ENCODE measurements at regions not wholly inside any gene's neighbourhood (a gene's known extent, or its start where the extent isn't known, plus 50 kb on each side); places are given as distances from the start of the nearest gene placed in this dataset.

DNA sequence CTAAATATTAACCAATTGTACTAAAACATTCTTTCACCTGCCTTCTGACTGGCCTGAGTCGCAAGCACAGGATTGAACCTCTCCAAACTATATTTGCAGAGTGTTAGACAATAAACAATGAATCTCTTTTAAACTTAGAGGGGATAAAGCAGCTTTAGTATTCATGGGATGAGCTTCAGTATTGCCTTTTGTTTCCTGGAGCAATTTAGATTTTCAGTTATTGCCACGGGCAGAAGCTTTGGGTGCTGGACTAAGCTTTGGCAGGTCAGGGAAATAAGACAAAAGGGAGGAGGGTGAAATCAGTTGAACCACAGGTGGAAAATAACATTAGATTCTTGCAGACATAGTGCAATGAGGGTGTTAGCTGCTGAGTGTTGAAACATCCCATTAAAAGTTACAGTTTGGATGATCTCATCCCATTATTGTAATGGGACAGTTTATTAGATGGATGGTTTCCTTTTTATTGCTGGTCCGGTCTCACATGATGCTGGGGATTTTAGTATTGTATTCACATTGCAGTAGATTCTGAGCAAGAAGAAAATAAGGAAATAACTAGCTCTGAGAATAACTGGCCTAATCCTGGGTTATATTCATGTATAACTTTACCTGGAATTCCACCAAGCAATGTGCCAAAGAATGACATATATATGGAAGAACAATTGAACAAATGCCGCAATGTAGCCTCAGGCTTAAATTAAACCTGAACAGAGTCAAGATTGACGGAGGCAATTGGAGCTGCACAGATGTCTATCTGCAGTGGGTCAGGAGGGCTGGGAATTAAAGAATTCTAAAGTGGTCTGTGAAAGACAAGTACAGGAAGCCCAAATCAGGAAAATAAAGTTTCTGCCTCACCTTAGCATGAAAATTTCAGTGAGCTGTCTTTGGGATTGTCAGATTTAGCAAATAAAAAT, 1092.8 kb upstream of the SEL1L start:
- H3K9me3 ChIP-seq: no peaks in the 10 kb centered on the region
- no peak for TF ChIP-seq EP300 (IDR thresholded peaks at IDR 0.05)
- no peak for TF ChIP-seq POLR2AphosphoS5 (IDR thresholded peaks at IDR 0.05)
- no peak for TF ChIP-seq POLR2A (IDR thresholded peaks at IDR 0.05)
- TF ChIP-seq, protein P1, sequence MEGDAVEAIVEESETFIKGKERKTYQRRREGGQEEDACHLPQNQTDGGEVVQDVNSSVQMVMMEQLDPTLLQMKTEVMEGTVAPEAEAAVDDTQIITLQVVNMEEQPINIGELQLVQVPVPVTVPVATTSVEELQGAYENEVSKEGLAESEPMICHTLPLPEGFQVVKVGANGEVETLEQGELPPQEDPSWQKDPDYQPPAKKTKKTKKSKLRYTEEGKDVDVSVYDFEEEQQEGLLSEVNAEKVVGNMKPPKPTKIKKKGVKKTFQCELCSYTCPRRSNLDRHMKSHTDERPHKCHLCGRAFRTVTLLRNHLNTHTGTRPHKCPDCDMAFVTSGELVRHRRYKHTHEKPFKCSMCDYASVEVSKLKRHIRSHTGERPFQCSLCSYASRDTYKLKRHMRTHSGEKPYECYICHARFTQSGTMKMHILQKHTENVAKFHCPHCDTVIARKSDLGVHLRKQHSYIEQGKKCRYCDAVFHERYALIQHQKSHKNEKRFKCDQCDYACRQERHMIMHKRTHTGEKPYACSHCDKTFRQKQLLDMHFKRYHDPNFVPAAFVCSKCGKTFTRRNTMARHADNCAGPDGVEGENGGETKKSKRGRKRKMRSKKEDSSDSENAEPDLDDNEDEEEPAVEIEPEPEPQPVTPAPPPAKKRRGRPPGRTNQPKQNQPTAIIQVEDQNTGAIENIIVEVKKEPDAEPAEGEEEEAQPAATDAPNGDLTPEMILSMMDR (IDR thresholded peaks at IDR 0.05): no peak
- no peak overlapping the region for H3K4me3 ChIP-seq
- DNase-seq (no peak), ATAC-seq (ENCODE audit: low FRiP score in 2 of 2) (no peak)
- 75 to 80% methylated on average over 5 of the region's 5 CpGs for WGBS, 2 donors
- no peaks in the 10 kb centered on the region for H3K4me1 ChIP-seq
- H3K36me3 ChIP-seq: no peaks in the 10 kb centered on the region
- H3K27ac ChIP-seq: no peak overlapping the region
- no peaks in the 10 kb centered on the region for H3K27me3 ChIP-seq

DNA sequence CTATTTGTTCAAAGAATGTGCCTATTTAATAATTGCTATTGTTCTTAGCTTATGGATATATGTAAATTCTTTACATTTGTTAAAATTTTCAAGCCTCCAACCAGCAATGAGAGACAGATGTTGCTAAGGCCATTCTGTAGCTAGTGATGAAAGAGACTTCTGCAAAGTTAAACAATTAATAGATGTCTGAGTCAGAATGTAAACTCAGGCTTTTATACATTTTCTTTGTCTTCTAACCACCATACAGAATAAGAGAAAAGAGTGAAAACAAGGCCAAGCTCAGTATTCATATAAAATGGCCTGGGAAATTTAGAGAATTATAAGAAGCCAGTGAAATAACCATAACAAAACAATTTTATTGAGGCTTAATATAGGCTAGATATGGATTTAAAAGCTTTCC, 1102.3 kb upstream of the SEL1L start:
- Histone ChIP-seq H3K4me1 (no peaks in the 10 kb centered on the region), H3K9me3 (no peaks in the 10 kb centered on the region), H3K4me3 (no peak overlapping the region), H3K27ac (no peak overlapping the region), H3K36me3 (no peaks in the 10 kb centered on the region), H3K27me3 (no peaks in the 10 kb centered on the region)
- ATAC-seq (ENCODE audit: low FRiP score in 2 of 2) (no peak), DNase-seq (no peak)
- no peak for TF ChIP-seq POLR2AphosphoS5 (IDR thresholded peaks at IDR 0.05)
- TF ChIP-seq, protein P1 (IDR thresholded peaks at IDR 0.05): no peak
- no peak for TF ChIP-seq EP300 (IDR thresholded peaks at IDR 0.05)
- no peak for TF ChIP-seq POLR2A (IDR thresholded peaks at IDR 0.05)

DNA sequence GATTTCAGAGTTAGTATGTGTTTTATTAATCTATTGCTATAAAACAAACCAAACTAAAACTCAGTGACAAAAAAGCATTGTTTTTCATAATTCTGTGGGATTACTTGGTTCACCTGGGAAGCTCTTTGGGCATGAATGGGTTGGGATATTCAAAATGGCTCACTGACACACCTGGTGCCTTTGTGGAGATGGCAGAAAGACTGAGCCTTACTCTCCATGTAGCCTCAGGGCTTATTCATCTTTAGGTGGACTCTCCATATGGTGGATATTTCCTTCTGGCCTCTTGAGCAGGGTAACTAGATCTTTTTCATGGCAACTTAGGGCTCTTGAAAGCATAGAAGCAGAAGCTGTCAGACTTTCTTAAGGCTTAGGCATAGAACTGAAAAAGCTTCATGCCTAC, 1102.8 kb upstream of the SEL1L start:
- Histone ChIP-seq H3K27me3 (no peaks in the 10 kb centered on the region), H3K4me3 (no peak overlapping the region), H3K36me3 (no peaks in the 10 kb centered on the region), H3K9me3 (no peaks in the 10 kb centered on the region), H3K4me1 (no peaks in the 10 kb centered on the region), H3K27ac (no peak overlapping the region)
- ATAC-seq (ENCODE audit: low FRiP score in 2 of 2): no peak
- no peak for DNase-seq
- TF ChIP-seq EP300 (IDR thresholded peaks at IDR 0.05) (no peak), POLR2A (IDR thresholded peaks at IDR 0.05) (no peak), POLR2AphosphoS5 (IDR thresholded peaks at IDR 0.05) (no peak)
- TF ChIP-seq, protein P1 (IDR thresholded peaks at IDR 0.05): no peak

DNA sequence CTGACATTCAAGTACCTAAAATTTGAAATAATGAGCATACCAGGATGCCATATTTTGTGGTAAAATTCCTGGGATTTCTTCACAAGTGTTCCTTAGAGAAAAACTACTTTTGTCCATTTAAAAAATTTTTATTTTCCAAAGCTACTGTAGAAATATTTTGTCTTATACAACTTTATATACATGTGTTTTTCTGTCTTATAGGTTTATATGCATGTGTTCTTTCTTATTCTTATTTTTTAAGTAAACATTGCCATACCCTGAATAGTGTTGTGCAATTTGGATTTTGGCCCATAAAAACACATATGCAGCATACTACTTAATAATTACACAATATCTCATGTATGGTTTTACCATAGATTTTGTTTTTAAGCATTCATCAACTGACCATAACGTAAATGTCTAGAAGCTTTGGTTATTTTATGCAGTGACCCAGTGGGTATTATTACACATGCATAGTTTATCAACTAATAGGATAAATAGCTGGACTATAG, 1107.4 kb upstream of the SEL1L start:
- Histone ChIP-seq H3K27ac (no peak overlapping the region), H3K27me3 (no peaks in the 10 kb centered on the region), H3K4me3 (no peak overlapping the region), H3K9me3 (no peaks in the 10 kb centered on the region), H3K4me1 (no peaks in the 10 kb centered on the region), H3K36me3 (no peaks in the 10 kb centered on the region)
- DNase-seq: no peak
- WGBS, 2 donors: 57 to 78% methylated on average over 1 of the region's 1 CpG
- TF ChIP-seq EP300 (IDR thresholded peaks at IDR 0.05) (no peak), POLR2A (IDR thresholded peaks at IDR 0.05) (no peak), POLR2AphosphoS5 (IDR thresholded peaks at IDR 0.05) (no peak)
- TF ChIP-seq, protein P1 (IDR thresholded peaks at IDR 0.05): no peak
- ATAC-seq (ENCODE audit: low FRiP score in 2 of 2): no peak

DNA sequence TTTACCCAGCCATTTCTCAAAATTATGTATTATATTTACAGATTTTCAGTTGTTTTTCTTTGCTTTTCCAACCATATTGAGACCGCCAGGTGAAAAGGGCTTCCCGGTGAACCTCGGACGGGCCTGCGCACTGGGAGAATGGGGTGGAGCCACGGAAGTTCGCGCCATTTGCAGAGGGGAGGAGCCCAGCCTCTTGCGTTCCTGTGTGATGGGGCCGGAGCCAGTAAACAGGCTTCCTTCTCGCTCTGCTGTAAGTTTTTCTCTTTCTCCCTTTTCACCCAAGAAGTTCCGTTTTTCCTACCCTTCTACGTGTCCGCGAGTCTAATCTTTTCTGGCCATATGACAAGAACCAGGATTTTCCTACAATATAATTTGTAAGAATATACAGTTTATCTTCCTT, 1108.8 kb upstream of the SEL1L start:
- DNase-seq: peak in 1 of 2 donors; percentile 37
- 72 to 86% methylated on average over 15 of the region's 15 CpGs for WGBS, 2 donors
- Histone ChIP-seq H3K27me3 (no peaks in the 10 kb centered on the region), H3K27ac (no peak overlapping the region), H3K4me1 (peaks cover 0 to 9% (median 0%) of the 10 kb centered on the region in 4 donors), H3K4me3 (no peak overlapping the region), H3K9me3 (no peaks in the 10 kb centered on the region), H3K36me3 (no peaks in the 10 kb centered on the region)
- peak in 1 of 2 donors; percentile 54 for ATAC-seq (ENCODE audit: low FRiP score in 2 of 2)
- TF ChIP-seq, protein P1 (IDR thresholded peaks at IDR 0.05): no peak

Data from upper lobe of left lung (tissue), 6 donors.